RWPE2 (cell line): ENCODE measurements at regions not wholly inside any gene's neighbourhood (a gene's known extent, or its start where the extent isn't known, plus 50 kb on each side); places are given as distances from the start of the nearest gene placed in this dataset.

Experiments used
- ATAC-seq: fragments of 200-7000 bp; cut with Tn5 transposase; 3 replicates; pipeline ENCODE4 v1.9.1; 2021; ENCODE audit warnings: low read depth
- DNase-seq: peaks from one replicate; pipeline ENCODE4 v3.0.0-alpha.2; 2020; ENCODE audit warnings: low spot score
- H3K27ac ChIP-seq: fragments of 450-650 bp; 2 replicates; pipeline ENCODE4 v1.5.1; 2017; ENCODE audit warnings: mild to moderate bottlenecking; ENCODE audit not compliant: poor library complexity, severe bottlenecking
- H3K27me3 ChIP-seq: fragments of 250-450 bp; sonication (Bioruptor Pico); 2 replicates; pipeline ENCODE4 v1.5.1; 2021; ENCODE audit warnings: mild to moderate bottlenecking, moderate library complexity; ENCODE audit not compliant: insufficient read depth, poor library complexity, severe bottlenecking
- H3K36me3 ChIP-seq: fragments of 250-450 bp; sonication (Bioruptor Pico); 2 replicates; pipeline ENCODE4 v1.5.1; 2020; ENCODE audit warnings: low read depth, mild to moderate bottlenecking, moderate library complexity
- H3K4me1 ChIP-seq: fragments of 250-450 bp; sonication (Bioruptor Pico); 2 replicates; pipeline ENCODE4 v1.5.1; 2021; ENCODE audit warnings: mild to moderate bottlenecking, moderate library complexity; ENCODE audit not compliant: insufficient read depth, poor library complexity, severe bottlenecking
- H3K4me3 ChIP-seq: fragments of 250-450 bp; sonication (Bioruptor Pico); 2 replicates; pipeline ENCODE4 v1.5.1; 2021; ENCODE audit warnings: mild to moderate bottlenecking, moderate library complexity; ENCODE audit not compliant: severe bottlenecking
- H3K9me3 ChIP-seq: fragments of 250-450 bp; sonication (Bioruptor Pico); 2 replicates; pipeline ENCODE4 v1.5.1; 2021; ENCODE audit warnings: mild to moderate bottlenecking, moderate library complexity; ENCODE audit not compliant: severe bottlenecking
- TF ChIP-seq, protein P1 (sequence below): fragments of 450-650 bp; IDR thresholded peaks from one replicate; pipeline ENCODE4 v1.5.1; 2017; ENCODE audit warnings: mild to moderate bottlenecking, moderate library complexity; ENCODE audit not compliant: poor library complexity, severe bottlenecking

DNA sequence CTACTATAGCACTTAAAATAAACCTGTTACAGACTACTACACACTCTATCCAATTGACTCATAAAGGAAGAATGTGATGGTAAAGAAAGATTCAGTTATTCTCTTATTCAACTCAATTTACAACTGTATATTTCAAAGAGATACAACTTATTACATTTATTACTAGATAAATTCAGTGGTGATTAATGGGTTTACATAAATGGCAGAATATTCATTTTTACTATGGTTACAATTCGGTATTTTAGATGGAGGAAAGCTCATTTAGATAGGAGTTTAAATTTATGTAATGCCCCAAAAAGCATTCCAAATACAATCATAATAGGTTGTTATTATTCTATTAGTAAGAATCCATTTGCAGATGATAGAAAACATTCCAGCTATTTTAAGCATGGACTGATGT is 439.1 kb upstream of the OPRM1 start:
- DNase-seq, result no peak
- Histone ChIP-seq H3K27me3 (no peaks in the 10 kb centered on the region), H3K36me3 (no peaks in the 10 kb centered on the region), H3K4me1 (peaks cover 3% of the 10 kb centered on the region), H3K9me3 (no peaks in the 10 kb centered on the region), H3K27ac (no peak overlapping the region), H3K4me3 (no peak overlapping the region)
- ATAC-seq, result no peak
- TF ChIP-seq, protein P1, sequence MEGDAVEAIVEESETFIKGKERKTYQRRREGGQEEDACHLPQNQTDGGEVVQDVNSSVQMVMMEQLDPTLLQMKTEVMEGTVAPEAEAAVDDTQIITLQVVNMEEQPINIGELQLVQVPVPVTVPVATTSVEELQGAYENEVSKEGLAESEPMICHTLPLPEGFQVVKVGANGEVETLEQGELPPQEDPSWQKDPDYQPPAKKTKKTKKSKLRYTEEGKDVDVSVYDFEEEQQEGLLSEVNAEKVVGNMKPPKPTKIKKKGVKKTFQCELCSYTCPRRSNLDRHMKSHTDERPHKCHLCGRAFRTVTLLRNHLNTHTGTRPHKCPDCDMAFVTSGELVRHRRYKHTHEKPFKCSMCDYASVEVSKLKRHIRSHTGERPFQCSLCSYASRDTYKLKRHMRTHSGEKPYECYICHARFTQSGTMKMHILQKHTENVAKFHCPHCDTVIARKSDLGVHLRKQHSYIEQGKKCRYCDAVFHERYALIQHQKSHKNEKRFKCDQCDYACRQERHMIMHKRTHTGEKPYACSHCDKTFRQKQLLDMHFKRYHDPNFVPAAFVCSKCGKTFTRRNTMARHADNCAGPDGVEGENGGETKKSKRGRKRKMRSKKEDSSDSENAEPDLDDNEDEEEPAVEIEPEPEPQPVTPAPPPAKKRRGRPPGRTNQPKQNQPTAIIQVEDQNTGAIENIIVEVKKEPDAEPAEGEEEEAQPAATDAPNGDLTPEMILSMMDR, result no peak

DNA sequence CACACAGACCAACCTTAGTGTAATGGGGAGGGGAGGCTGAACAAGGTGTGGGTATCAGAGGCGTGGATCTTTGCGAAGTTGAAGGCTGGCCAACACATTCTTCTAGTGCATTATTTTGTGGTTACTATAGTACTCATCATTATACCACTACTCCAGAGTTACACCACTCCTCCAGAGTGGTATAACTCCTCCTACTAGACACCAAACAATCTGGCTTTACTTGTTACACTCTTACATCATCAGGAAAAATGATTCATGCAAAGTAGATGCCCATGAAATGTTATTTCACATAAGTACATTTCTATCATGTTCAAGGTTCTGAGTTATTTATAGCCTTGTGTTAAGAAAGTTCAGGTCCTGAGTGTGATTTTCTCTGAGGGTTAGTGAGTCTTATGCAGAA is 443.1 kb upstream of the OPRM1 start:
- H3K4me1 ChIP-seq, result peaks cover 3% of the 10 kb centered on the region
- no peaks in the 10 kb centered on the region for H3K36me3 ChIP-seq
- no peak for DNase-seq
- TF ChIP-seq, protein P1, result no peak
- no peak overlapping the region for H3K4me3 ChIP-seq
- H3K9me3 ChIP-seq, result no peaks in the 10 kb centered on the region
- ATAC-seq, result peak; percentile 93
- no peak overlapping the region for H3K27ac ChIP-seq
- H3K27me3 ChIP-seq, result no peaks in the 10 kb centered on the region

DNA sequence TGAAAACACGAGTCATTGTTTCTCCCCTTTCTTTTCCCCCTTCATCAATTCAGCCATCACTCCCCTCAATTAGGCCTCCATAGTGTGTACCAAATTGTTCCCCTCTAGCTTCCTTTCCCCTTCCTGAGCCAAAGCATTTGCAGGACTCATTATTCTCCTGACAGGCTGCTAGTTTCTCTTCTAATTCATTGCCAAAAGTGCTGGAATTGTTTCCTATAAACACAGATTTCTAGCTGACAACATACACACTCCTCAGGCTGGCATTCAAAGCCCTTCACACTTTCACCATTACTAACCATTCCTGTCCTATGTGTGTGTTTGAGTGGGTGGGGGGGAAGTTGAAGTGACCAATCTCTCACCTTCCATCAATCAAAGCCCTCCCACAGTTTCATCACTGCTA is 444.2 kb upstream of the OPRM1 start:
- no peaks in the 10 kb centered on the region for H3K36me3 ChIP-seq
- no peak overlapping the region for H3K4me3 ChIP-seq
- no peaks in the 10 kb centered on the region for H3K27me3 ChIP-seq
- no peak overlapping the region for H3K27ac ChIP-seq
- TF ChIP-seq, protein P1, result no peak
- DNase-seq (no peak), ATAC-seq (no peak)
- no peaks in the 10 kb centered on the region for H3K9me3 ChIP-seq
- H3K4me1 ChIP-seq, result peaks cover 3% of the 10 kb centered on the region

DNA sequence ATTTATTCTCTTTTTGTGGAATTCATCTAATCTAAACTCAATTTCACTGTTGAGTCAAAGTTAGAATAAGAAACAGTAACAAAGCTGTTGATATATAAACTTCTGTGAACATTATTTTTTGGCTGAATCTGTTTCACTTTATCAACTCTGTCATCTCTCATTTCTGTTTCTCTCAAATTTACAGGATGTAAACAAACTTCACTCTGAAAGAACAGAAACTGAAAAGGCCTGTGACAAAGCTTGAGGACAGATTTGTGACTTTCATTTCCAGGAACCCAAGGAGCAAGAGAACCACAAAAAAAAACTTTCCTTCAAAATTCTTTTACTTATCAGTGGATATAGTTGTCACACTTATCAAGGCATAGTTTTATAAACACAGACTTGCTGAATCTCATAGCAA is 447.9 kb upstream of the OPRM1 start:
- Histone ChIP-seq H3K4me1 (peaks cover 2% of the 10 kb centered on the region), H3K27me3 (no peaks in the 10 kb centered on the region), H3K9me3 (peaks cover 2% of the 10 kb centered on the region), H3K36me3 (no peaks in the 10 kb centered on the region), H3K4me3 (no peak overlapping the region), H3K27ac (no peak overlapping the region)
- TF ChIP-seq, protein P1, result no peak
- no peak for DNase-seq
- ATAC-seq, result no peak

DNA sequence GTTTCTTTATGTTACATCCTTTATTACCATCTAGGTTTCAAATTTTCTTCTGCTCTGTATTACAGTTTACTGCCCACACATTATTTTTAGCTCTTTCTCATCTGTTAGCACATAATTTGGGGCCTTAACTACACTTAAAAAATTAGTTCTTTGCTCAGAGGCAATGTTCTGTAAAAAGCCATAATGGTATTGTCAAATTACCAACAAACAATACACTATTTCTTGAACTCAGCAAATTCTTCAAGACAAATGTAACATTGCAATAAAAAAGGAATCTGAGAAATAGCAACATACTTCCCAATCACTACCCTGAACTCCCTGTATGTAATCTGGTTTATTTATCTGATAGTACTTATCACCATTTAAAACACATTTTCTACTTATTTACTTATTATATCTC is 448.6 kb upstream of the OPRM1 start:
- no peak for ATAC-seq
- H3K27ac ChIP-seq, result no peak overlapping the region
- TF ChIP-seq, protein P1, result no peak

More for the DNA sequence above, 448.6 kb upstream of the OPRM1 start:
- H3K4me1 ChIP-seq, result no peaks in the 10 kb centered on the region
- H3K4me3 ChIP-seq, result no peak overlapping the region
- DNase-seq, result no peak
- no peaks in the 10 kb centered on the region for H3K27me3 ChIP-seq
- no peaks in the 10 kb centered on the region for H3K36me3 ChIP-seq
- H3K9me3 ChIP-seq, result peaks cover 2% of the 10 kb centered on the region
